ENCODE measurements at regions not wholly inside any gene's neighbourhood (a gene's known extent, or its start where the extent isn't known, plus 50 kb on each side); places are given as distances from the start of the nearest gene placed in this dataset.

- TF ChIP-seq SUZ12 (IDR thresholded peaks at IDR 0.05; ENCODE audit: extremely low read depth, insufficient read depth, insufficient read length) (no peak), YY1 (IDR thresholded peaks at IDR 0.05; ENCODE audit: insufficient read depth, insufficient read length) (no peak), ZNF274 (IDR thresholded peaks at IDR 0.05; ENCODE audit: low read depth, low read length) (no peak)
Measured at GRCh38 chr2:236945431-236946016, 140.2 kb upstream of the COPS8 start.

Measured in NT2/D1 (cell line).